HG03378 (cell line): ENCODE measurements at regions not wholly inside any gene's neighbourhood (a gene's known extent, or its start where the extent isn't known, plus 50 kb on each side); places are given as distances from the start of the nearest gene placed in this dataset.

Source experiments
- ATAC-seq: cut with Tn5 transposase; IDR thresholded peaks from one replicate; pipeline ENCODE4 v1.9.1; 2021; ENCODE audit warnings: mild to moderate bottlenecking, moderate library complexity; ENCODE audit not compliant: unreplicated experiment

DNA sequence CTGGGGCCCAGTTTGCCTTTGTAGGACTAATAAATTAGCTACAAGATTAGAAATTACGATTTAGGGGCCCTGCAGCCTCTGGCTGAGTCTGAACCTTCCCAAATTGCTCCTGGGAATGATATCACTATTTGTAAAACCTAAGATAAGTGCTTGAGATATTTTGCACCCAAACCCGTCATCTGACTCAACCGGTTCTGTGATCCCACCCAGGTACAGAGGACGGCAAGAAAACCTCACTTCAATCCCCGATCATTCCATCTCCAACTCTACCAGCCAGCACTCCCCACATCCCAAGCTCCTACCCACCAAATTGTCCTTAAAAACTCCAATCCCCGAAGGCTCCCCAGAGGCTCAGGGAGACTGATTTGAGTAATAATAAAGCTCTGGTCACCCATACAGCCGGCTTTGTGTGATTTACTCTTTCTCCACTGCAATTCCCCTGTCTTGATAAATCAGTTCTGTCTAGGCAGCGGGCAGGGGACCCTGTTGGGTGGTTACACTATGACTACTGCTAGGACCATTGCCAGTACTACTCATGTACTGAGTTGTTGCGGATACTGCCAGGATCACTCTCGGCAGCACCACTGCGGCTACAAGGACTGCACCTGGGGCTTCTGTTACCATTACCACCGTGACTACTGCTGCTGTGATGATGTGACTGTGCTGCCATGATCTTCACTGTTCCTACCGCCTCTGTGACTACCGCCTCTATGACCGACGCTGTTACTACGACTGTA is 73.1 kb downstream of the IRF8 start:
- ATAC-seq: no peak

DNA sequence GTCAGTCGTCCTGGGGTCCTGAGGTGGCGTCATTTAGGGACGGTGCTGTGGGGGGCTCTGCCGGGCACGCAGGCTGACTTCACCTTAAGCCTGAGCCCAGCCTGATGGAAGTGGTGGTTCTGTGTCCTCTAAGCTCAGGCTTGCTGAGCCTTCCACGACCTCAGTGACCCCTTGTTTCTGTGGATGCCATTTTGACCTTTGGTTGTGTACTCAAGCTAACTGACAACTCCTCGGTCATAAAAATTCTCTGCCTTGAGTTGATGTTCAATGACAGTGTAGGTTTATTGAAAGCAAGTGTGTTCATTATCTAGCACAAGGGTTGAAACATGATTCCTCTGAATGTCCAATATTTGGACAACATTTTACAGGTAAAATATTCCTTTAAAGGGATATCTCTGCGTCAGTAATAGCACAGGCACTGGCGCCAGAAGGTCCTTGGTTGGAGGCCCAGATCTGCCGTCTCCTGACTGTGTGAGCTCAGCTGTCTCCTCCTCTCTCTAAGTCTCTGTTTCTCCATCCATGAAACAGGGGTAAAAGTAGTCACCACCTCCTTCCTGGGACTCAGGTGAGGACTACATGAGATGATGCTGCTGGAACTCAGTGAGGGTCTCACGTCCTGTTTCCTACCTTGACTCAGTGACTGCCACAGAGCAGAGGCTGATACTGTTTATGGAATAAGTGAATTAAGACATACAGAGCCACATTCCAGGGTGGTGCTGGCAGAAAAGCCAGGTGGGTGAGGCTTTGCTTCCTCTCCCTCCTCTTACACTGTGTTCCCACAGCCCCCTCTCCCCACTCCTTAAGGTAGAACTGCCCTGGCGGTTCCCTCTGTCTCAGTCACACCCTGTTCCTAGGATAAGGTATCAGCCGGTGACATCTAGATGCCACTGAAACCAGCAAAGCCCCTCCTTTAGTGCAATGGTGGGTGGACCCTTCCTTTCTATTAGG is 75.7 kb downstream of the IRF8 start:
- no peak for ATAC-seq

DNA sequence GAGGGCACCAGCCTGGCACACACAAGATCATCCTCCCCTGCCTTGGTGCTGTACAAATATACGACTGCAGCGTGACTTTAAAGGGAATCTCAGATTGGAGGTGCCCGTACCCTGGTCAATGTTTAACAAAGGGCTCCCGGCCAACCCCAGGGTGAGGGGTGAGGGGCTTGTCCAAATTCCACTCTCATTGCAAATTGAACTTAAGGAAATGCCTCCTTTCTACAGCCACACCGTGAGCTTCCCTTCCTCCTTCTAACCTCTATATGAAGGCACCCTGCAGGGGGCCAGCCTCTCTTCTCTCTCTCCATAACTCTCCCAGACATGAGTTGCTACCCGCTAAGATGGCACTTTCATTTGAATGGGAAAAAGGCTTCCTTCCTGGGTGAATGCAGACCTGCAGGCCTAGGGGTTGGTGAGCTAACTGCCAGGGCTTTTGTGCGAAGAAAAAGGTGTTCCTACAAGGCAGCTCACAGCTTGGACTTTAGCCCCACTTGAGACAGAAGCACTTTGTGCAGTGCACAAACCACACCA is 76.6 kb downstream of the IRF8 start:
- no peak for ATAC-seq

DNA sequence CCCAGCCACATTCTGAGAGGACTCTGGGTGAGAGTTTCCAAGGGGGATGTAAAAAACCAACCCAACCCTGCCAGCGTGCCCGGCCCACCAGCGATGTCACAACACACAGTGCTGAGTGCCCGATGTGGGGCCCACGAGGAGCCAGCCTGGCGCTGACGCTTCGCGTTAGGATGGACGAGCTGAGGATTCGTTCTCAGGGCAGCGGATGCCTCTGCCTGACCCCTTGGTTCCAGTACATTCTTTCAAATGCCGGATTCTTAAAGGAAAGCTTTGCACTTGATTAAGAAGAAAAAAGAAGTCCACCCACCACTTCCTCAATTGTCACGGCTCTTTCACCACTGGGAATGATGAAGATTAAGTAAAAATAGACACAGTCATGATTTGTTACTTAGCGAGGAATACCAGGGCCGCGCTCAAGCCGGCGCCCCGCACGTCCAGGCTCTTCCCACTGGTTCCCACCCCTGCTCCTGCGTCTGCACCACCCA is 79.4 kb downstream of the IRF8 start:
- ATAC-seq: no peak

DNA sequence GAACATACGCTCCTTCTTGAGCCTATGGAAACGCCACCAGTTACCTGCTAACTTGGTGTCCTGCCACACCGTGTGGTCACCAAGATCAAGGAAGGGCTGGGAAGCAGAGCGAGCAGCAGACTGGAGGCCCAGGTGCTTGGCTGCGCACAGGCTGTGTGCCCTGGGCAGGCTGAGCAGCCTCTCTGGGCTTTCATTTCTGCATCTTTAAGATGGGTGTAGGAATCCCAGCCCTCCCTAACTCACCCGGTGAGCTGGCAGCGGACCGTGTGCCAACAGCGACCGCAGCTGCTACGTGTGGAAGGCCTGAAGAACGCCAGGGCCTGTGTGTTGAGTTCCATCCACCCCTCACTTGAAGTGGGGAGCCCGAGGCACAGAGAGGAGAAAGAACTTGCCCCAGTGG is 80.0 kb downstream of the IRF8 start:
- no peak for ATAC-seq

DNA sequence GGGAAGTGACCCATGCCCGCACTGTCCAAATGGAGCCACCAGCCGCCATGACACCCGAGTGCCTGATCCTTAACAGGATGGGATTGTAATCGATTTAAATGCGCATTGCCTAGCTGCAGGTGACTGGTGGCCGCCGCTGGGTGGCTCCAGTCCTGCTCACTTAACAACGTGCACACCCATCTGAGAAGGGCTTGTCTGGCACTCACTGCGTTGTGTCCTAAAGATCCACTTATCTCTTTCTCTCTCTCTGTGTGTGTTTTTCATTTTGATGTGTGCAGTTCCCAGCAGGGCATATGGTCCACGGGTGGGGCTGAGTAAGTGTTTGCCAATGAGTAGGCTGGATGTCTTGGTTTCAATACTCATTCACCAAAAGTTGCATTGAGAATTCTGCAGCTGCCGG is 80.6 kb downstream of the IRF8 start:
- no peak for ATAC-seq

DNA sequence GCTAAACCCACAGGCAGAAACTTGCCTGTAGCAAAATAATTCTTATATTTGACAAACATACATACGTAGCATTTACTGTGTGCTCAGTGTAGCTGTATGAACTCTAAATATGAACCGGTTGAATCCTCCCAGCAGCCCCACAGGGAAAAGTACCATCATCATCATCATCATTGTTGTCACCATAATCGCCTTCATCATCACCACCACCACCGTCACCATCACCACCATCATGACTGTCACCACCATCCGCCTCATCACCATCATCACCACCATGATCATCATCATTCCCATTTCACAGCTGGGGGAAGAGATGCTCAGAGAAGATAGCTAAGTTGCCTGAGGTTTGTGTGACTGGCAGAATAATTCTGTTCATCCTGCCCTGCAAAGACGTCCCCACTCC is 81.7 kb downstream of the IRF8 start:
- ATAC-seq: no peak

DNA sequence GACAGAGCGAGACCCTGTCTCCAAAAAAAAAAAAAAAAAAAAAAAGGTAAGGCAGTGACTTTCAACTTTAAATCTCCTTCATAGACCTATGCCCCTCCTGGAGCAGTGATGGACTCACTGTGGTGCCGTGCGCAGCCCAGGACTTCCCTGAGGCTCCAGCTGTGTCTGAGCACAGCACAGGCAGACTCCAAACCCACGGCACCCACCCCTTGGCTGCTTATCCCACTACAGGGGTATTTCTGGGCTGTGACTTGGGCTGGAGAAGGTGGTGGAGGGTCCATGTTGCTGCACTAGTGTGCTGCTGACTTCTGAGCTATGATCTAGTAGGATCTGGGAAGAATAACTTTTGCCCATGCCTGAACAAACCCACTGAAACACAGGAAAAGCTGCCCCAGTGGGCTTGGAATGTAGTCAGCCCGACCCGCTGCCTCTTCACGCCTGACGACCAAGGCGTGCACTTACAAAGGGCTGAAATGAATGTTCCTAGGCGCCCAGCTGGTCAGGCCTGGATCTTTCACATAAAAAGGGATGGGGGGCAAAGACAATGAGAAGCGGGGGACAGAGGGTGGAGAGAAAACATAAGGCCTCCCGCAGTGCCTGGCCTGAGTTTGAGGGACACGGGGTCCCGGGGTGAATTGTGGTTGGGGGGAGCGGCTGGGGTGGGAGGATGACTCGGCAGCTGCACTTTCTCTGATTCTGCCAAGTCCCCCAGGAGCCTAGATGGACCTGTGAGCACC is 83.0 kb downstream of the IRF8 start:
- no peak for ATAC-seq

DNA sequence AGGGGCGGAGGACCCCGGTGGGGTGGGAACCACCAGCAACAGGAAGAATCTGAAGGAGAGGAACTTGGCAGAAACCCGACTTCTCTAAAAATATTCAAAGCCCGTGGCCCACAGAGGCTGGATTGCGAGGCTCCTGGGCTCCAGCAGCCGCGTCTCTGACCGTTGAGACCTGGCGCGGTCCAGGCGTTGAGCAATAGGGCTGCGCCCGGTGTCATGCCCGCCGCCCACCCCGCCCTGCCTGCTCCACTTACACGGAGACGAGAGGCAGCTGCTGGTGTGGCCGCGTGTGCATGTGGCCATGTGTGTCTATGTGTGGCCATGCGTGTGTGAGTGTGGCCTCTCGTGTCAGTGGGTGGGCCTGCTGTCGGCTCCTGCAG is 83.6 kb downstream of the IRF8 start:
- ATAC-seq: no peak

DNA sequence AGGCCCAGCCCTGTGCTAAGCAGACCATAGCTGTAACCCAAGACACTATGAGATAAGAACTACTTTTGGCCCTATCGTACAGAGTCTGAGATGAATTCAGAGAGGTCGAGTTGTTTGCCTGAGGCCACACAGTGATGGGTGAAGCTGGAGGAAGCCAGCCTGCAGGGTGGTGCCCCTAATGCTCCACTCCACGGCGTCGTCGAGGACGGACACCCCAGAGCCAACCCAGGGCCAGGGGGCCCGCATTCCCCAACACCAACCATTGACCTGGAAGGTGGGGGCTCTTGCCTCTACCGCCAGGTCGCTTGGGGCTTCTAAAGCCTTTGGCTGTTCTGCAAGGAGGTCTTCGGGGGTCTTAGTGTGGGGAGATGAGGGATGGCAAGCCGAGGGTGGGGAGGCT is 84.1 kb downstream of the IRF8 start:
- no peak for ATAC-seq

DNA sequence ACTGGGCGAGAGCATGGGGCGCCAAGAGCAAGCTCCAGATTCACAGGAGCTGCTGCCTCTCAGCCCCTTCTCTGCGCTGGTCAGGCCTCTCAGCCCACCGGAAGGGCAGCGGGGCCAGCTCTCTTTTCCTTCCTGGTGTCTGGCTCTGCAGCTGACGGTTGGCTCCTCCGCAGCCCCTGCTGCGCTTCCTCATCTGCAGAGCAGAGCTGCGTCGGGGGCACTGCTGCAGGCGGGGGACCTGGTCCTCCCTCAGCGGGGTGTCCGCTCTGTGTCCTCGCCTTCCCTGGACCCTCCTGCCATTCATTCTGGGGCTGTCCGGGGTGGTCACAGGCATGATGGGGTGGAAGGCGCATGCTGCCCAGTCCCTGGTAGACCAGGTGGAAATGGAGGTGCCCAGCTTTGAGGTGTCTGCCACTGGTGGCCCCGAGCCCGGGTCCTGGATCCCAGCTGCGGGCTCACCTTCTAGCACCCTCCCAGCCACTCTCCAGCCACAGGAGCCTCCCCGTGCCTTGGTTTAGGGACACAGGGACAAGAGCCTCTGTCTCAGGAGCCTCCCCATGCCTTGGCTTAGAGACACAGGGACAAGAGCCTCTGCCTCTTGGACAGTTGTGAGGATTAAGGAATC is 84.8 kb downstream of the IRF8 start:
- ATAC-seq: no peak

DNA sequence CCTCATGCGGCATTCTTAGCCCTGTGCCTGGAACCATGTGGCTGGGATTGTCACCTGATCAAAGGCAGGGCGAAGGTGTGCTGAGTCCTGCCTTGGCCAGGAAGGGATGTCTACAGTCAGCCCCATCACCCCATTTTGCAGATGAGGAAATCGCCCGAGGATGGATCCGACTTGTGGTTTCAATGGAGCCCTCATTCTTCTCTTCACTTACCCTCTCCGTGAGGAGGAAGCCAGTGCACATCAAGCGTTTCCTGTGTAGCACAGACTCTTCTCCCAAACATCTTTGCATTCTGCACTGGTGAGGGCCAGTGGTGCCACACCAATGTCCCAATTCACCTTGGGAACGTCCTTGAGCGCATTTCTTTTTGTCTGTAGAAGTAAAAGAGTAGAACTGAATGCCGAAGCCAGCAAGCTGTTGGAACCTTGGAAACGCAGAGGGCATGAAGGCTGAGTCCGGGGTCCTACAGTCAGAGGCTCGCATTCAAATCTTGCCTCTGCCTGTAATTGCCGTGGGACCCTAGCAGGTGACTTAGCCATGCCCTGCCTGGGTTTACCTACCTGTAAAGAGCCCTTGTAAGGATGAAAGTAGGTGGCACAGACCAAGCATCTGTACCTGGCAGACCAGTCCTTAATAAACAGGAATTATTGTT is 85.4 kb downstream of the IRF8 start:
- ATAC-seq: no peak

DNA sequence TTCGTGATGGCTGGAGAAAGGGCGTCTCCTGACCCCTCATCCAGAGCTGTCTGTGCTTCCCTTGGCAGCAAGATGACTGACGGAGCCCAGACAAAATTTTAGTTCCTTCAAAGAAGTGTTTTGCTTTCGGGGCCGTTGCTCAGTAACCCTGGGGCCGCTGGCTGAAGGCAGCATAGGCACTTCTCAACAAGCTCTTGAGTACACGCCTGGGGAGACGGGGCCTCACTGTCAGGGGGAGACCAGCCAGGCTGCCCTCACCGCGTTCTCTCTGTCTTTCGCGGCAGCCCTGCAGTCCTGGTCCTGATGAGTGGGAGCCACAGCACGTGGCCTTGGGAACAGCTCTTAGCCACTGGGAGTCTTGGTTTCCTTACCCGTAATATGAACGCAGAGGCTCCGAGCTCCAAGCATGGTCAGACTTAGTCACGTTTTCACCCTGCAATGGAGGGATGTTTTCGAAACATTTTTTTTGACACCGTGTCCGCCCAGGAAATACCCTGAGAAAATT is 86.0 kb downstream of the IRF8 start:
- ATAC-seq: no peak

DNA sequence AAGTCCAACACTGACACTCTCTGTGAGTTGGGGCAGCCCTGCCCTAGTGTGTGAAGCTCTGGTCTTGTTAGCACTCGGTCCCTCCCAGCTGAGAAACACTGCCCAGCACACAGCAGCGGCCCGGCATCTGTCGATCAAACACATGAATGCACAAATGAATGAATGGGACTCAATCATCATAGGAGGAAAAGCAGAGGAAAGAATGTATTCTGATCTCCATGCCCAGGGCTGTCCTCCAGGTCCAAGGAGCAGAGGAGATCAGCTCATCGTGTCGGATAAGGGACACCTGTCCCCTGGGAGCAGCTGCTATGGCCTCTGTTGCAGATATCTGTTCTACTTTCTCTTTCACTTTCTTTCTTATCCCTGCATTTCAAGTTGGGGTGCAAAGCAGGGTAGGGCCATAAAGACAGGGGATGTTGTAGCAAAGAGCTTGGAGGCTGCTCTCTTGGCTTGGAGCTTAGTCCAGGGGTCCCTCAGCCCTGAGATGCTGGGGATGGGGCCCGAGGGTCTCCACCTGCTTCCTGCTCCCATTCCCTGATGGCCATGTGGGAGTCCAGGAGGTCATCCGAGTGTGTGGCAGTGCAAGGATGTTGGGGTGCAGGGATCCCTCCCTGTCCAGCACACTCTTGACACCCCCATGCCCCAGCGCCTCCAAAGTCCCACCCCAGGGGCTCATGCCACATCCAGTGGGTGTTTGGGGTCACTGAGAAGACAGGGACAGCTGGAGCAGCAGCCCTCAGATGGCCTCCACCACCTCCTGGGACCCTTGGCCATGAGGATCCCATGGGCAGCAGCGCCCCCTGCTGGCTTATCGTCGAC is 88.2 kb downstream of the IRF8 start:
- no peak for ATAC-seq

DNA sequence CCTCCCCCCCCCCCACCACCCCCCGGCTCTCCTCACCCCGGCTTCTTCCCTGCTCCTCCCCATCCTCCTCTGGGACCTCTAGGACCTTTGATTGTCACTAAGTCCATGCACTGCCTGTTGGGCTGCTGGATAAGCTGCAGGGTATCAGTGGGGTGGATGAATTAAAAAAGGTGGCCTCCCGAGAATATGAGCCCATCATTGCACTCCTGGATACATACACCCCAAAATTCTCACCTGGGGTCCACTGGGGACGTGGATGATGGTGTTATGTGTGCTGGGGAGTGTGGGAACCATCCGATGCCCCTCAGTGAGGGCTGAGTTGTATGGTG is 88.8 kb downstream of the IRF8 start:
- ATAC-seq: no peak

DNA sequence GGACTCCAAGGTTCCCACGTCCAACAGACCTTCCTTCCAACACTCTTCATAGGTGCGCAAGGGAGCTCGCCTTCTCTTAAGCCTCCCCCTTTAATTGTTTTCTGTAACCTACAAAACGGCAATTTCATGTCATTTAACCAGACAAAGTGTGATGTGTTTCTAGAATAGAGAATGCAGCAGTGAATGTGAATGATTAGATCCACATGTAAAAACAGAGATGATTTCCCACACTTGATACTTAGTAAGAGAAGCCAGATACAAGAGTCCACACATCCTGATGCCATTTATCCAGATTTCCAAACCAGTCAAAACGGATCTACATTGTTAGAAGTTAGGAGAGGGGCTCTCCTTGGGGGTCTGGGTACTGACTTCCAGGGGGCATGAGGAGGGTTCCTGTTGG is 89.3 kb downstream of the IRF8 start:
- ATAC-seq: peak; percentile 3

DNA sequence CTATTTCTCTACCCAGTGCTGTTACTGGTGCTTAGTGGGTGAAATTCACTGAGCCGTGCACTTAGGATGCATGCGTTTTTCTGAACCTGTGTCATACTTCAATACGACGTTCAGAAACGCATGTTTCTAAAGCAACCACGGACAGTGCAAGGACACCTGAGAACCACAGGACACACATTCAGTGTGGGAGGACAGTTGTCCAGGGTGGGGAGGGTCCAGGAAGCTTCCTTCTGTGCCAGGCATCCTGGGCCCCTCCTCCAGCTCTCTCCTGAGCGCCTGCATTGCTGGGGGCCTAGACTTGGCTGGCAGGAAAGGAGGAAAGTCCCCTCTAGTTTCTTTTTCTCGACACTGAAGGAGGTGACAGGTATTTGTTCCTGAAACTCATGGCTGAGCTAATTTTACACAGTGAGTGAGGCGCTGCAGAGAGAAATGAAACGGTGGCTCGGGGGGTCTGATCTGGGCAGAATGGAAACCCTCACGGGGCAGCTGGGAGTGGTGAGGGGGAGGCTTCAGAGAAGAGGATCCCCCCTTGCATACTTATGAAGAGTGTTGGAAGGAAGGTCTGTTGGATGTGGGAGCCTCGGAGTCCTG is 89.9 kb downstream of the IRF8 start:
- ATAC-seq: peak; percentile 43

DNA sequence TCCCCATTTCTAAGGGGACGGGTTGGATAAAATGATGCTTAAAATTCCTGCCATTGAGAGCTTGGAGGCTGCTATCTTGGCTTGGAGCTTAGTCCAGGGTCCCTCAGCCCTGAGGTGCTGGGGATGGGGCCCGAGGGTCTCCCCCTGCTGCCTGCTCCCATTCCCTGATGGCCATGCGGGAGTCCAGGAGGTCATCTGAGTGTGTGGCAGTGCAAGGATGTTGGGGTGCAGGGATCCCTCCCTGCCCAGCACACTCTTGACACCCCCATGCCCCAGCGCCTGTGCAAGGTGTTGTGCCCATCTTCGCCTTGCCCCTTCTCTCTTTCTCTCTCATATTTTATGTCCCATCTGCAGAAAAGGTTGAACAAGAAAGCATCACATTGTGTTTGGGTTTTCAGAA is 90.4 kb downstream of the IRF8 start:
- no peak for ATAC-seq
